Motor neuron (in vitro differentiated cells): ENCODE measurements at regions not wholly inside any gene's neighbourhood (a gene's known extent, or its start where the extent isn't known, plus 50 kb on each side); places are given as distances from the start of the nearest gene placed in this dataset.
"Not testable (repeated sequence)": the region's sequence is repeated elsewhere in the genome, so short reads cannot be mapped to it uniquely, and the experiment has no call there.

ENCODE experiments used
- ATAC-seq, 8 experiments: fragments of 200-7000 bp; cut with Tn5 transposase; replicated peaks in 6 of 8; 2 replicates each; pipeline ENCODE4 v1.8.0; 2021; ENCODE audit warnings: mild to moderate bottlenecking in 8 of 8, moderate library complexity in 8 of 8
- H3K27ac ChIP-seq, 2 donors: fragments of 250-450 bp; sonication (Bioruptor Pico); 2 replicates each; pipeline ENCODE4 v1.9.0; 2021; ENCODE audit warnings: antibody characterized with exemption in 2 of 2, mild to moderate bottlenecking in 2 of 2, moderate library complexity in 1 of 2
- H3K4me1 ChIP-seq, 2 donors: fragments of 250-450 bp; sonication (Bioruptor Pico); replicated peaks in 1 of 2; 2 replicates each; pipeline ENCODE4 v1.6.1; 2021; ENCODE audit warnings: antibody characterized with exemption in 2 of 2, mild to moderate bottlenecking in 2 of 2, moderate library complexity in 1 of 2
- H3K4me3 ChIP-seq, 5 donors: fragments of 250-450 bp; sonication (Bioruptor Pico); 2 replicates each; pipeline ENCODE4 v1.9.0; 2021; ENCODE audit warnings: antibody characterized with exemption in 5 of 5, mild to moderate bottlenecking in 5 of 5, moderate library complexity in 4 of 5
- WGBS, 10 experiments: fragments of 450-650 bp; shearing (Covaris generic); methylation state at CpG; one replicate each; pipeline ENCODE4 v1.0.0; 2022; 5-methylcytosine and 5-hydroxymethylcytosine counted together
- in situ Hi-C, 9 experiments: fragments of 400-800 bp; cut with MboI; loops; one replicate each; pipeline ENCODE4 v1.15.0; 2021; ENCODE audit warnings: low sequenced_read_pairs in 9 of 9, low pct_unique_long_range_greater_than_20kb in 2 of 9; ENCODE audit not compliant: unreplicated experiment in 9 of 9

- in situ Hi-C loops, result no loop called here
- no peak for ATAC-seq
- Histone ChIP-seq H3K4me3 (no peak overlapping the region), H3K4me1 (no peaks in the 10 kb centered on the region), H3K27ac (no peak overlapping the region)
Measured at GRCh38 chrY:7682386-7682785, 770.8 kb upstream of the AMELY start.

- Histone ChIP-seq H3K4me1 (no peaks in the 10 kb centered on the region), H3K4me3 (no peak overlapping the region), H3K27ac (no peak overlapping the region)
- in situ Hi-C loops, result no loop called here
- WGBS, 10 experiments, result 100% methylated on average over 3 of the region's 4 CpGs; no CpG with 5 or more reads in 9 of the 10 experiments
- ATAC-seq, result no peak
Measured at GRCh38 chrY:7681426-7681825, 769.9 kb upstream of the AMELY start.

GRCh38 chrY:7674465-7674864 is 762.9 kb upstream of the AMELY start:
- in situ Hi-C loops, result no loop called here
- Histone ChIP-seq H3K4me3 (no peak overlapping the region), H3K27ac (no peak overlapping the region), H3K4me1 (no peaks in the 10 kb centered on the region)
- ATAC-seq, result no peak
- WGBS, 10 experiments, result 67% methylated on average over 1 of the region's 2 CpGs; no CpG with 5 or more reads in 9 of the 10 experiments

GRCh38 chrY:7672796-7673195 is 761.2 kb upstream of the AMELY start:
- WGBS, 10 experiments, result no CpG with 5 or more reads among the region's 15 CpGs
- no peak for ATAC-seq
- in situ Hi-C loops, result no loop called here
- Histone ChIP-seq H3K4me1 (no peaks in the 10 kb centered on the region), H3K4me3 (no peak overlapping the region), H3K27ac (no peak overlapping the region)

- no peak for ATAC-seq
- in situ Hi-C loops, result no loop called here
- WGBS, 10 experiments, result 80 to 92% methylated on average over 1 to 2 of the region's 4 CpGs; no CpG with 5 or more reads in 8 of the 10 experiments
- Histone ChIP-seq H3K4me3 (no peak overlapping the region), H3K27ac (no peak overlapping the region), H3K4me1 (no peaks in the 10 kb centered on the region)
Measured at GRCh38 chrY:7663261-7663660, 751.7 kb upstream of the AMELY start.

- WGBS, 10 experiments, result 100% methylated on average over 1 of the region's 5 CpGs; no CpG with 5 or more reads in 9 of the 10 experiments
- in situ Hi-C loops, result no loop called here
- no peak for ATAC-seq
Measured at GRCh38 chrY:7659047-7659446, 747.5 kb upstream of the AMELY start.

GRCh38 chrY:7656596-7656995 is 745.0 kb upstream of the AMELY start:
- Histone ChIP-seq H3K27ac (no peak overlapping the region), H3K4me3 (no peak overlapping the region), H3K4me1 (no peaks in the 10 kb centered on the region)
- in situ Hi-C loops, result no loop called here
- 100% methylated on average over 2 of the region's 5 CpGs; no CpG with 5 or more reads in 9 of the 10 experiments for WGBS, 10 experiments
- ATAC-seq, result no peak

More at GRCh38 chrY:7659047-7659446, 747.5 kb upstream of the AMELY start:
- Histone ChIP-seq H3K27ac (no peak overlapping the region), H3K4me3 (no peak overlapping the region), H3K4me1 (no peaks in the 10 kb centered on the region)

GRCh38 chrY:7654985-7655384 is 743.4 kb upstream of the AMELY start:
- in situ Hi-C loops, result no loop called here

GRCh38 chrY:7649866-7650265 is 738.3 kb upstream of the AMELY start:
- H3K27ac ChIP-seq, ATAC-seq, H3K4me1 ChIP-seq, in situ Hi-C loops, H3K4me3 ChIP-seq: not testable (repeated sequence)
- WGBS, 10 experiments, result 75 to 100% (median 100%) methylated on average over 1 of the region's 1 CpG; no CpG with 5 or more reads in 7 of the 10 experiments

More at GRCh38 chrY:7654985-7655384, 743.4 kb upstream of the AMELY start:
- Histone ChIP-seq H3K4me1 (no peaks in the 10 kb centered on the region), H3K4me3 (no peak overlapping the region), H3K27ac (no peak overlapping the region)
- ATAC-seq, result no peak
